ENCODE measurements at regions not wholly inside any gene's neighbourhood (a gene's known extent, or its start where the extent isn't known, plus 50 kb on each side); places are given as distances from the start of the nearest gene placed in this dataset.

DNA sequence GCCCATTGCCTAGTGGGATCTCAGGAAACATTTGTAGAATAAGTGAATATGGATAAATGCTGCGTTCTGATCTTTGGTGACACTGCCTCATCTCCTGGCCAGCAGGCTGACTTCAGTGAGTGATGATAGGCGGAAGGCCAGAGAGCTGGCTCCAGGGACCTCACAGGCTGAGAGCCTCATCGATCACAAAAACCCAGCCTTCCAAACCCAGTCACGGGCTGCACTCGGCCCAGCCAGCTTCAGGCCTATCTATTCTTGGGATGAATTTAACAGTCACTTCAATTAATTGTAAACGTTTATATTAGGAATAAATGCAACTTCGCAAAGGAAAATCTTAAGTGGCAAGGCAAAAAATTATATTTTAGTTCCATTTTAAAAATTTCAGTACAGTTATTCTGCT, 201.6 kb downstream of the IRX2 start:
- TF ChIP-seq, protein P1, sequence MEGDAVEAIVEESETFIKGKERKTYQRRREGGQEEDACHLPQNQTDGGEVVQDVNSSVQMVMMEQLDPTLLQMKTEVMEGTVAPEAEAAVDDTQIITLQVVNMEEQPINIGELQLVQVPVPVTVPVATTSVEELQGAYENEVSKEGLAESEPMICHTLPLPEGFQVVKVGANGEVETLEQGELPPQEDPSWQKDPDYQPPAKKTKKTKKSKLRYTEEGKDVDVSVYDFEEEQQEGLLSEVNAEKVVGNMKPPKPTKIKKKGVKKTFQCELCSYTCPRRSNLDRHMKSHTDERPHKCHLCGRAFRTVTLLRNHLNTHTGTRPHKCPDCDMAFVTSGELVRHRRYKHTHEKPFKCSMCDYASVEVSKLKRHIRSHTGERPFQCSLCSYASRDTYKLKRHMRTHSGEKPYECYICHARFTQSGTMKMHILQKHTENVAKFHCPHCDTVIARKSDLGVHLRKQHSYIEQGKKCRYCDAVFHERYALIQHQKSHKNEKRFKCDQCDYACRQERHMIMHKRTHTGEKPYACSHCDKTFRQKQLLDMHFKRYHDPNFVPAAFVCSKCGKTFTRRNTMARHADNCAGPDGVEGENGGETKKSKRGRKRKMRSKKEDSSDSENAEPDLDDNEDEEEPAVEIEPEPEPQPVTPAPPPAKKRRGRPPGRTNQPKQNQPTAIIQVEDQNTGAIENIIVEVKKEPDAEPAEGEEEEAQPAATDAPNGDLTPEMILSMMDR (IDR thresholded peaks at IDR 0.05): no peak
- TF ChIP-seq EZH2phosphoT487 (IDR thresholded peaks at IDR 0.05): no peak

Data from neural progenitor cell (in vitro differentiated cells).